Caco-2 (cell line): ENCODE measurements at regions not wholly inside any gene's neighbourhood (a gene's known extent, or its start where the extent isn't known, plus 50 kb on each side); places are given as distances from the start of the nearest gene placed in this dataset.

Source experiments
- BruUV-seq: library from RNA; stranded (reverse); fragments of 400-500 nt; replicated peaks from 2 replicates; lab custom pipeline; 2021; lab: Mats Ljungman, UMichigan
- CTCF ChIA-PET: fragments of 300-600 bp; sonication (Branson Sonifier 250); formaldehyde crosslinking; loops from one replicate; lab custom pipeline; 2022; ENCODE audit warnings: antibody characterized with exemption; lab: Charles Lee
- POLR2A ChIA-PET: fragments of 300-600 bp; sonication (Branson Sonifier 250); formaldehyde crosslinking; loops from one replicate; lab custom pipeline; 2022; ENCODE audit warnings: antibody characterized with exemption; lab: Charles Lee
- DNase-seq, 2 experiments: peaks; one replicate each; pipeline versions ENCODE4 v3.0.0 to v3.0.0-alpha.2; 2020 to 2022
- H3K27me3 ChIP-seq: replicated peaks from 2 replicates; pipeline ENCODE4 v1.6.0; 2011; ENCODE audit warnings: low read length; ENCODE audit not compliant: control insufficient read depth, insufficient read depth
- H3K36me3 ChIP-seq: 2 replicates; pipeline ENCODE4 v1.5.1; 2011; ENCODE audit warnings: low read length; ENCODE audit not compliant: control insufficient read depth, insufficient read depth
- H3K4me1 ChIP-seq: fragments of 250-450 bp; sonication (Bioruptor Pico); 2 replicates; pipeline ENCODE4 v1.5.1; 2020; ENCODE audit warnings: mild to moderate bottlenecking
- H3K4me3 ChIP-seq: 2 replicates; pipeline ENCODE4 v1.5.1; 2011; ENCODE audit warnings: low read depth, mild to moderate bottlenecking, control low read depth, low read length
- H3K9me3 ChIP-seq: fragments of 250-450 bp; sonication (Bioruptor Pico); 2 replicates; pipeline ENCODE4 v1.5.1; 2020; ENCODE audit warnings: mild to moderate bottlenecking, moderate library complexity
- H3K27ac Mint-ChIP-seq: one replicate; pipeline ENCODE4 v1.8.0; 2022; ENCODE audit warnings: mixed read lengths; ENCODE audit not compliant: unreplicated experiment
- H3K27me3 Mint-ChIP-seq: one replicate; pipeline ENCODE4 v1.8.0; 2022; ENCODE audit warnings: mixed read lengths; ENCODE audit not compliant: insufficient read depth, unreplicated experiment
- H3K36me3 Mint-ChIP-seq: one replicate; pipeline ENCODE4 v1.8.0; 2022; ENCODE audit warnings: mild to moderate bottlenecking, mixed read lengths; ENCODE audit not compliant: insufficient read depth, unreplicated experiment
- H3K4me1 Mint-ChIP-seq: one replicate; pipeline ENCODE4 v1.8.0; 2022; ENCODE audit warnings: low read depth, mixed read lengths; ENCODE audit not compliant: unreplicated experiment
- H3K4me3 Mint-ChIP-seq: one replicate; pipeline ENCODE4 v1.8.0; 2022; ENCODE audit warnings: mild to moderate bottlenecking, moderate library complexity, mixed read lengths; ENCODE audit not compliant: unreplicated experiment
- H3K9me3 Mint-ChIP-seq: one replicate; pipeline ENCODE4 v1.8.0; 2022; ENCODE audit warnings: mixed read lengths; ENCODE audit not compliant: unreplicated experiment
- intact Hi-C: fragments of 100-400 bp; cut with micrococcal nuclease; formaldehyde crosslinking; loops from one replicate; pipeline ENCODE4 v1.10.0; 2022; ENCODE audit not compliant: unreplicated experiment
- TF ChIP-seq, protein P1 (sequence below), 2 experiments: fragments of 200-600 bp in 1 of 2; IDR thresholded peaks; 1 replicate in 1 of 2; 2 replicates in 1 of 2; pipeline versions ENCODE4 v1.5.1 to v1.8.0; 2011 to 2022; ENCODE audit warnings: antibody characterized with exemption in 1 of 2, control low read depth in 1 of 2, inconsistent platforms in 1 of 2, low read depth in 1 of 2, low read length in 1 of 2, mild to moderate bottlenecking in 1 of 2, moderate library complexity in 1 of 2; ENCODE audit not compliant: insufficient read depth in 1 of 2, severe bottlenecking in 1 of 2, unreplicated experiment in 1 of 2

DNA sequence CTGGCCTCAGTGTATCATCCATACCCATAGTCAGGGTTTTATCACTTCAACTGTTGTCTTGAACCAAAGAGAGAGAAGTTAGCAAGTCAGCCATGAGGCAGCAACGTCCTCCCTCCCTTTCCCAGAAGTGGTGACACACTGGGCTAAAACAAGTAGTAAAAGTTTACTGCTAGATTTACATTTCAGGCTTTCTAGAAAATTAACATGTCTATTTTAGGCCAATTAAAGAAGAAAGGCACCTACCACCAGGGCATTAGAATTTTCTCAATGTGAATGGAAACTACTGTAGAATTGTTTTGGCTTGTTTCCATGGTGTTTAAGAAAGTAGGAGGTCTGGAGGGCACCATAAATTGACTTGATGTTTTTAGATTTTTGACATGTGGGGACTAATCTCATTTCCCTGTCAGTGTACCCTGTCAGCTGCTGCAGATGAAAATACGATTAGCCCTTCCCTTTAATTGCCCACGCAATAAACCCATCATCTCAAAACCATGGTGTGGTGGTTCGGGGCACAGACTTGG lies 121.8 kb upstream of the ELL2 start:
- Mint-ChIP-seq H3K27ac (no peak overlapping the region), H3K4me3 (no peak overlapping the region), H3K27me3 (no peaks in the 10 kb centered on the region), H3K9me3 (no peaks in the 10 kb centered on the region), H3K4me1 (peaks cover 8% of the 10 kb centered on the region), H3K36me3 (no peaks in the 10 kb centered on the region)
- H3K9me3 ChIP-seq: no peaks in the 10 kb centered on the region
- intact Hi-C loops: no loop called here
- H3K4me1 ChIP-seq: no peaks in the 10 kb centered on the region; the same call in 1 of the 2 replicates
- no peak for DNase-seq
- ChIA-PET POLR2A (no interaction called here), CTCF (no interaction called here)
- no peak overlapping the region for H3K4me3 ChIP-seq
- no peaks in the 10 kb centered on the region for H3K36me3 ChIP-seq
- H3K27me3 ChIP-seq: no peaks in the 10 kb centered on the region
- TF ChIP-seq, protein P1, sequence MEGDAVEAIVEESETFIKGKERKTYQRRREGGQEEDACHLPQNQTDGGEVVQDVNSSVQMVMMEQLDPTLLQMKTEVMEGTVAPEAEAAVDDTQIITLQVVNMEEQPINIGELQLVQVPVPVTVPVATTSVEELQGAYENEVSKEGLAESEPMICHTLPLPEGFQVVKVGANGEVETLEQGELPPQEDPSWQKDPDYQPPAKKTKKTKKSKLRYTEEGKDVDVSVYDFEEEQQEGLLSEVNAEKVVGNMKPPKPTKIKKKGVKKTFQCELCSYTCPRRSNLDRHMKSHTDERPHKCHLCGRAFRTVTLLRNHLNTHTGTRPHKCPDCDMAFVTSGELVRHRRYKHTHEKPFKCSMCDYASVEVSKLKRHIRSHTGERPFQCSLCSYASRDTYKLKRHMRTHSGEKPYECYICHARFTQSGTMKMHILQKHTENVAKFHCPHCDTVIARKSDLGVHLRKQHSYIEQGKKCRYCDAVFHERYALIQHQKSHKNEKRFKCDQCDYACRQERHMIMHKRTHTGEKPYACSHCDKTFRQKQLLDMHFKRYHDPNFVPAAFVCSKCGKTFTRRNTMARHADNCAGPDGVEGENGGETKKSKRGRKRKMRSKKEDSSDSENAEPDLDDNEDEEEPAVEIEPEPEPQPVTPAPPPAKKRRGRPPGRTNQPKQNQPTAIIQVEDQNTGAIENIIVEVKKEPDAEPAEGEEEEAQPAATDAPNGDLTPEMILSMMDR (IDR thresholded peaks at IDR 0.05; ENCODE audit: insufficient read depth in 1 of 2, low read depth in 1 of 2, low read length in 1 of 2, severe bottlenecking in 1 of 2, unreplicated experiment in 1 of 2): no peak
- BruUV-seq: no TSS peak

DNA sequence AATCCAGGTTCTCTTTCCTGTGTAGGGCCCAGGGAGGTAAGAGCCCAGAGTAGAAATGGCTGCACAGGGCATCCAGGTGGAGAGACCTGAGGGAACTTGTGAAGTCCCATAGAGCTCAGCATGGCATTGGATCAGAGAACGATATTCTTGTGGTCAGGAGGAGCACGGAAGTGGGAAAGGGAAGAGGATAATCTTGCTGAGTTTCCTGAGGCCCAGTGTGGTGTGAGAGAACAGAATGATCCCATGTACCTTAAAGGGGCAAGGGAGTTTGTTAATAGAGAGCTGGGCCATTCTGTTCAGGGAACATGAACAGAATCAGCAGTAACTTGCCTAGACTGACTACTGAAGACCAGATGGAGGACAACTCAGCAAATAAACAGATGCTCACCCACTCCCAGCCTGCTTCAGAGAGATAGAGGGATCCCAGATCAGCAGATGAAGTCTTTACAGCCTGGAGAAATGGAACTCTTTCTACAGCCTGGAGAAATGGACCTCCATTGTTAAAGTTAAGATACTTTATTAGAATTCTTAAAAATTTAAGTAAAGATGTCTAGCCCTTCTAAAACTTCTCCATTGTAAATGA lies 119.7 kb upstream of the ELL2 start:
- Histone ChIP-seq H3K36me3 (no peaks in the 10 kb centered on the region), H3K4me3 (no peak overlapping the region), H3K9me3 (no peaks in the 10 kb centered on the region), H3K4me1 (no peaks in the 10 kb centered on the region; the same call in 1 of the 2 replicates), H3K27me3 (no peaks in the 10 kb centered on the region)
- peaks cover 8% of the 10 kb centered on the region for H3K4me1 Mint-ChIP-seq
- no TSS peak for BruUV-seq
- H3K27ac Mint-ChIP-seq: no peak overlapping the region
- TF ChIP-seq, protein P1 (IDR thresholded peaks at IDR 0.05; ENCODE audit: insufficient read depth in 1 of 2, low read depth in 1 of 2, low read length in 1 of 2, severe bottlenecking in 1 of 2, unreplicated experiment in 1 of 2): no peak
- CTCF ChIA-PET: no interaction called here
- no peak overlapping the region for H3K4me3 Mint-ChIP-seq
- no peaks in the 10 kb centered on the region for H3K9me3 Mint-ChIP-seq
- POLR2A ChIA-PET: no interaction called here
- intact Hi-C loops: no loop called here
- H3K36me3 Mint-ChIP-seq: no peaks in the 10 kb centered on the region
- no peaks in the 10 kb centered on the region for H3K27me3 Mint-ChIP-seq
- no peak for DNase-seq

DNA sequence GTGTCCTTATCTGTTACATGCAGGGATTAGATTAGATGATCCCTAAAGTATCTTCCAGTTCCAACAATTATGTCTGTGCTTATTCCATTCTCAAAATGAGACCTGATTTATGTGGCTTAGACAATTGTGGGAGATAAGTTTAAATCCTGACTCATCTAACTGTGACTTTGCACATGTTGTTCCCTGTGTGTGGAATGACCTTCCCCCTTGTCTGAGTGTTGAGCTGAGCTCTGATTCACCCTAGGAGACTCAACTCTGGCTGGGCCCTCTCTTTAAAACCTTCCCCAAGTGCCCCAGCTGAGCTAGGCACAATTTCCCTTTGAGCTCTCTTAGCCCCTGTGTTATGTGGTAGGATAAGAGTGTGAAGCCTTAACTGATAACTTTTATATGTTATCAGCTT lies 118.9 kb upstream of the ELL2 start:
- no peaks in the 10 kb centered on the region for H3K27me3 ChIP-seq
- Mint-ChIP-seq H3K36me3 (no peaks in the 10 kb centered on the region), H3K4me1 (peaks cover 8% of the 10 kb centered on the region), H3K27me3 (no peaks in the 10 kb centered on the region), H3K9me3 (no peaks in the 10 kb centered on the region), H3K27ac (no peak overlapping the region), H3K4me3 (no peak overlapping the region)
- H3K9me3 ChIP-seq: no peaks in the 10 kb centered on the region
- intact Hi-C loops: no loop called here
- TF ChIP-seq, protein P1 (IDR thresholded peaks at IDR 0.05; ENCODE audit: insufficient read depth in 1 of 2, low read depth in 1 of 2, low read length in 1 of 2, severe bottlenecking in 1 of 2, unreplicated experiment in 1 of 2): no peak
- ChIA-PET CTCF (no interaction called here), POLR2A (no interaction called here)
- BruUV-seq: no TSS peak
- no peaks in the 10 kb centered on the region for H3K36me3 ChIP-seq
- no peaks in the 10 kb centered on the region; the same call in none of the 2 replicates for H3K4me1 ChIP-seq
- no peak overlapping the region for H3K4me3 ChIP-seq
- DNase-seq: no peak
